ENCODE measurements at regions not wholly inside any gene's neighbourhood (a gene's known extent, or its start where the extent isn't known, plus 50 kb on each side); places are given as distances from the start of the nearest gene placed in this dataset.
A peak's percentile ranks its signal among the peaks of the same experiment; 100 is the strongest.

DNA sequence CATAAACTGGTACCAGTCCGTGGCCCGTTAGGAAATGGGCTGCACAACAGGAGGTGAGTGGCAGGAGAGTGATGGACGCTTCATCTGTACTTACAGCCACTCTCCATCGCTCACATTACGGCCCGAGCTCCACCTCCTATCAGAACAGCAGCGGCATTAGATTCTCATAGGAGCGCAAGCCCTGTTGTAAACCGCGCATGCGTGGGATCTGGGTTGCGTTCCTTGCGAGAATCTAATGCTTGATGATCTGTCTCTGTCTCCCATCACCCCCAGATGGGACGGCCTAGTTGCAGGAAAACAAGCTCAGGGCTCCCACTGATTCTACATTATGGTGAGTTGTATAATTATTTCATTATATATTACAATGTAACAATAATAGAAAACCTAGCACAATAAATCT, 480.4 kb downstream of the CCDC171 start:
- H3K27ac ChIP-seq: no peak overlapping the region
- H3K27me3 ChIP-seq: no peaks in the 10 kb centered on the region
- no peaks in the 10 kb centered on the region for H3K9me3 ChIP-seq
- TF ChIP-seq EP300 (IDR thresholded peaks at IDR 0.05): no peak
- TF ChIP-seq POLR2A (IDR thresholded peaks at IDR 0.05): no peak
- TF ChIP-seq, protein P1, sequence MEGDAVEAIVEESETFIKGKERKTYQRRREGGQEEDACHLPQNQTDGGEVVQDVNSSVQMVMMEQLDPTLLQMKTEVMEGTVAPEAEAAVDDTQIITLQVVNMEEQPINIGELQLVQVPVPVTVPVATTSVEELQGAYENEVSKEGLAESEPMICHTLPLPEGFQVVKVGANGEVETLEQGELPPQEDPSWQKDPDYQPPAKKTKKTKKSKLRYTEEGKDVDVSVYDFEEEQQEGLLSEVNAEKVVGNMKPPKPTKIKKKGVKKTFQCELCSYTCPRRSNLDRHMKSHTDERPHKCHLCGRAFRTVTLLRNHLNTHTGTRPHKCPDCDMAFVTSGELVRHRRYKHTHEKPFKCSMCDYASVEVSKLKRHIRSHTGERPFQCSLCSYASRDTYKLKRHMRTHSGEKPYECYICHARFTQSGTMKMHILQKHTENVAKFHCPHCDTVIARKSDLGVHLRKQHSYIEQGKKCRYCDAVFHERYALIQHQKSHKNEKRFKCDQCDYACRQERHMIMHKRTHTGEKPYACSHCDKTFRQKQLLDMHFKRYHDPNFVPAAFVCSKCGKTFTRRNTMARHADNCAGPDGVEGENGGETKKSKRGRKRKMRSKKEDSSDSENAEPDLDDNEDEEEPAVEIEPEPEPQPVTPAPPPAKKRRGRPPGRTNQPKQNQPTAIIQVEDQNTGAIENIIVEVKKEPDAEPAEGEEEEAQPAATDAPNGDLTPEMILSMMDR (IDR thresholded peaks at IDR 0.05): no peak
- intact Hi-C loops (cut with DNase I): no loop called here
- no peaks in the 10 kb centered on the region for H3K4me1 ChIP-seq (ENCODE audit: insufficient read depth)
- H3K4me3 ChIP-seq: no peak overlapping the region
- no peaks in the 10 kb centered on the region for H3K36me3 ChIP-seq
- 89 to 98% (median 92%) methylated on average over 14 of the region's 14 CpGs for WGBS, 3 donors
- DNase-seq: no peak

DNA sequence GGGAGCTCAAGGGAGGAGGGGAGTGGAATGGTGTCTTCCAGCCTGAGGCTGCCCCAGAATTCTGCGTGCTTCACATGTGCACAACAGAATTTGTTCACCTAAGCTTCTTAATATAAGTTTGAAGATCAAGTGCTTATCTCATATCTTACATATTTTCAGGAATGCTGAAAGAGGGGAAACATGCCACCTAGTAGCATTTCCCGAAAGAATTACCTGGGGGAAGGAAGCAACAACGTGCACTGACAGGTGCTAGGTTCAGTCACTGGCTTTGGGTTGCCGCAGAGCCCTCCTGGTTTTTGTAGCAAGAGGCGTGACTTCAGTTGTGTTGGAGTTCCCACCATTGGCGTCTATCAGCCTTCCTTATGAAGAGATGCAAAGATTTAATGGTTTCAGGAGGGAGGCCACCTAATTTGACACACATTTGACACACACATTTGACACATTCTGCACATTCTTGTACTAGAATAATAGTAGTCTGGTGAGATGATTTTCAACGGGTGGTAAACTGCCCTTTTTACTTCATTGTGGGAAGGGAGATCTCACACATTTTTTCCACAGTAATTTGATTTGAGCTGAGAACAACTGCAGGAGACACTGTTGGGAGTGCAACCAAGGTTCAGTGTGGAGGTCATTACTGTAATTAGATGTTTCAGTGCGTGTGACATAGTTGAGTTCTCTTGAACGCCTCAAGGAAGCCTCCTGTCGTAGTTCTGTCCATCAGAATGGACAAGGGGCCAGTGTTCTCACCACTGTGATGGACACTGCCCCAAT, 481.3 kb downstream of the CCDC171 start:
- no peak overlapping the region for H3K4me3 ChIP-seq
- no peak overlapping the region for H3K27ac ChIP-seq
- TF ChIP-seq EP300 (IDR thresholded peaks at IDR 0.05): no peak
- no peak for TF ChIP-seq POLR2A (IDR thresholded peaks at IDR 0.05)
- TF ChIP-seq, protein P1 (IDR thresholded peaks at IDR 0.05): no peak
- no peaks in the 10 kb centered on the region for H3K9me3 ChIP-seq
- DNase-seq: no peak
- 87 to 89% (median 87%) methylated on average over 10 of the region's 10 CpGs for WGBS, 3 donors
- no peaks in the 10 kb centered on the region for H3K27me3 ChIP-seq
- intact Hi-C loops (cut with DNase I): no loop called here
- no peaks in the 10 kb centered on the region for H3K36me3 ChIP-seq
- H3K4me1 ChIP-seq (ENCODE audit: insufficient read depth): peaks cover 1% of the 10 kb centered on the region

DNA sequence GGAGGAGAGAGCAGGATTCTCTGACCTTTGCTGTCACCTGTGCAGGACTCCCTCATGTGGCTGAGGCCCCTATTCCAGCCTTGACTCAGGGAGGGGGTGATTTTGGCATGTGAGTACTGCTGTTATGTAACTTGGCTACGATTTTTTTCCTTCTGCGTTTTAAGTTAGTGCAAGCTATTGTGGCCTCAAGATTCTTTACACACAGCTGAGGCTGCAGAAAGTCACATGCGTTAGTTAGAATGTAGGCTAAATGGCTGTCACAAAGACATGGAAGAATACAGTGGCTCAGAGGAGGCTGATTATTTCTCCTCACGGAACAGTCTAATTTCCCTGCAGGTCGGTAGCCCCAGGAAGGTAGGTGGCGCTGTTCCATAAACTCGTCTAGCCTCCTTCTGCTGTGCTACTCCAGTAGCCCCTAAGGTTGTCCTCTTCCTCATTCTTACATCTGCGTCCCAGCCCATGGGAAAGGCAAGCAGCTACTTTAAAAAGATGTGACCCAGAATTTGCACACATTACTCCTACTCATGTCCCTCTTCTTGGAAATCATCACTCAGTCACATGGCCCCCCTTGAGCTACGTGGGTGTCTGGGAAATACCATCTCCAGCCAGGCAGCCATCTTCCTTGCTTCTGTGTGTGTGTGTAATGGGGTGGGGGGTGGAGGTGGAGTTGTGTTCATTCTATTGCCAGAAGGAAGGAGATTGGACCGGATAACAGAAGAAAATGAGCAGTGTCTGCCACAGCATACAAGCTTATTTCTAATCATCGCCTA, 486.6 kb downstream of the CCDC171 start:
- peaks cover 11% of the 10 kb centered on the region for H3K4me1 ChIP-seq (ENCODE audit: insufficient read depth)
- no peaks in the 10 kb centered on the region for H3K36me3 ChIP-seq
- H3K9me3 ChIP-seq: no peaks in the 10 kb centered on the region
- no peak for TF ChIP-seq POLR2A (IDR thresholded peaks at IDR 0.05)
- TF ChIP-seq EP300 (IDR thresholded peaks at IDR 0.05): no peak
- TF ChIP-seq, protein P1 (IDR thresholded peaks at IDR 0.05): peak in 2 of 3 donors; percentile 7 to 48
- DNase-seq: peak; percentile 57 to 82 (median 64)
- H3K27ac ChIP-seq: no peak overlapping the region
- H3K4me3 ChIP-seq: no peak overlapping the region
- WGBS, 3 donors: 39 to 45% (median 40%) methylated on average over 11 of the region's 11 CpGs
- no peaks in the 10 kb centered on the region for H3K27me3 ChIP-seq
- intact Hi-C loops (cut with DNase I): no loop called here

DNA sequence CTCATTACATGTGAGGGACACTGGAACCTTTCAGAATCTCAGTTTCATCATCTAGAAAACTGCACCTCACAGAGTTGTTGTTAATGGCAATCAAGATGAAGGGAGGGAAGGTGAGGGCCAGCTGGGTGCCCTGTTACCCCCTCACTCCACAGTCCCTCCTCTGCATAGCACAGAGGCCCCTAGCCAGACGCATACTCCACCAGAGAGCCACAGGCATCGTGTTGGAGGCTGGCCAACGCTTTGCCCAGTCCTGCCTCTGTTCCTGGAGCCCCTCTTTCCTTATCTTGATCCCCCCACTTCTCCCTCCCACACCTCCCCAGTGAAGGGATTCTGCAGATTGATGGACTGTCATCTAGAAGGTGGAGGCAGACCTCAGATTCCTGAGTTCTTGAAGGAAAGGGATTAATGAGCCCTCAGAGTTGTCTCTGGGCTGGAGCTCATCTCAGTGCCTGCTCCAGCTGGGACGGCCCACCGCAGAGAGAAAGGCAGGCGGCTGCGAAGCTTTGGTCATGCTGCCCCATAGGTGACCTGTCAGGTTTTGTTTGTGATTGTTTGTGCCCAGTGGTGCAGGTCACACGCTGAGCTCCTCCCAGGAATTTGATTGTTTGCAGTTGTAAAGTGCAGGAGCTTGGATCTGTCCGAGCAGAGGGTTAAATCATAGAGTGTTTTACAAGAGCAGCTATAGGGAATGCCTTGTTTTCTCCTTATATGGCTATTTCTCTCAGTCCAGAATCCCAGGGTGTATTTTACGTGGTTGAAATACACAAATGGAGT, 487.3 kb downstream of the CCDC171 start:
- Histone ChIP-seq H3K4me1 (ENCODE audit: insufficient read depth) (peaks cover 12% of the 10 kb centered on the region), H3K9me3 (no peaks in the 10 kb centered on the region), H3K27ac (no peak overlapping the region), H3K27me3 (no peaks in the 10 kb centered on the region), H3K4me3 (no peak overlapping the region), H3K36me3 (no peaks in the 10 kb centered on the region)
- intact Hi-C loops (cut with DNase I): loop anchor here in 1 of 4 donors (10.0 kb wide), 1 partner anchor 715 kb away; no protein-coding TSS in a partner anchor
- 24 to 40% (median 33%) methylated on average over 10 of the region's 10 CpGs for WGBS, 3 donors
- peak in 4 of 5 donors; percentile 14 to 40 (median 31) for DNase-seq
- TF ChIP-seq, protein P1 (IDR thresholded peaks at IDR 0.05): no peak
- no peak for TF ChIP-seq POLR2A (IDR thresholded peaks at IDR 0.05)
- TF ChIP-seq EP300 (IDR thresholded peaks at IDR 0.05): no peak

All from ovary (tissue), 7 donors.